ENCODE measurements at regions not wholly inside any gene's neighbourhood (a gene's known extent, or its start where the extent isn't known, plus 50 kb on each side); places are given as distances from the start of the nearest gene placed in this dataset.

- TF ChIP-seq CTCF (IDR thresholded peaks at IDR 0.05) (no peak), ZFX (IDR thresholded peaks at IDR 0.05; ENCODE audit: borderline replicate concordance) (no peak)
Measured at GRCh38 chr14:101506926-101507835, 54.1 kb upstream of the DIO3 start.

Measured in 22Rv1 (cell line).